COR-L47 (cell line): ENCODE measurements at regions not wholly inside any gene's neighbourhood (a gene's known extent, or its start where the extent isn't known, plus 50 kb on each side); places are given as distances from the start of the nearest gene placed in this dataset.

Experiments
- DNase-seq: peaks from one replicate; lab custom pipeline; 2025; lab: John Stamatoyannopoulos, UW

DNA sequence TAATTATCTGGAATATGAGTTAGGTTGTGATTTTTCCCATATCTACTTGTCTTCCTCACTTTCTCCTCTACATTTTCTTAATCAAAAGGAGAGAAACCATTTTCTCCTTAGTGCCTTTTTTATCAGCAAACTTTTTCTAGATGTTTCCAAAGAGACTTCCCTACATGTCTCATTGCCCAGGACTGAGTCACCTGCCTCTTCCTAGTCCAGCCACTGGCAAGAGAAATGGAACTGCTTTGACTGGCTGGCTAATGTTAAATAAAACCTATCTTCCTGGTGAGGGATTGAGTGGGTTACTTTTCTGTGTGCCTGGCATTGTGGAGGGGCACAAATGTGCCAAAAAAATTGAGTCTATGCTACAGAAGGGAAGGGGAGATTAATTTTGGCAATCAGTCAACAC is 52.1 kb upstream of the CD5L start:
- no peak for DNase-seq

DNA sequence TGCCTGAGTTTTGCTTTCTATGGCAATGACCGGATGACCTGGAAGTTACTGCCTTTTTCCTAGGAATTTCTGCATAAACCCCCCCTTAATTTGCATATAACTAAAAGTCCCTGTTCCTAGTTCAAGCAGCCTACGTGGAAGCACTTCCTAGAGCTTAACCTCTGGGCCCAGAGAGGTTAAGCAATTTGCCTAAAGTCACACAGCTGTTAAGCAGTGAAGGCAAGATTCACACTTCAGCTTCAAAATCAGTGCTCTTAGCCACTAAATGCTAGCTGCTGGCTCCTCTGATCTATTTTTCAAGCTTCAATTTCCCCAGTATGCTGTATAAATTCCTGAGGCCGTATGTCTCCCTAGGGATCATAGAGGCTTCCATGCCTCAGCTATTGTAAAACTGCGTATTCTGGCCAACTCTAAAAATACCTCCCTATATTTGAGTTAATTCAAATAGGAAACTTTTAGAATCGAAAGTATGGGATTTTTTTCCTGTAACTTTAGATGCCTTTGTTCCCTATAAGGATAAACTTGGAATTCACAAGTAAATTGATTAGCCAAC is 53.1 kb upstream of the CD5L start:
- no peak for DNase-seq

DNA sequence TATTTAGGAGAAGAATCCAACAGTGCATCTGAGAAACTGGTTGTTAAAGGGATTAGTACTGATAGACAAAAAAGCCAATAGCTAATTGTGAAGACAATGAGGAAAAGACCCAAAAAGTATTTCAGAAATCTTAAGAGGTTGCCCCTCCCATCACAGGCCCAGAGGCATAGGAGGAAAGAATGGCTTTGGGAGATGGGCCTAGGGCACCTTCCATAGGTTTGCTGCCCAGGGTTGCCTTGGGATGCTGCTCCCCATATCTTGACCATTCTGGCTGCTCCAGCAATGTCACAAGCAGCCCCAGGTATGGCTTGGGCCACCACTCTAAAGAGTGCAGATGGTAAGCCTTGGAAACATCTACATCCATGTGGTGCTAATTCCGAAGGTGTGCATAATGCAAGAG is 68.7 kb upstream of the CD5L start:
- no peak for DNase-seq

DNA sequence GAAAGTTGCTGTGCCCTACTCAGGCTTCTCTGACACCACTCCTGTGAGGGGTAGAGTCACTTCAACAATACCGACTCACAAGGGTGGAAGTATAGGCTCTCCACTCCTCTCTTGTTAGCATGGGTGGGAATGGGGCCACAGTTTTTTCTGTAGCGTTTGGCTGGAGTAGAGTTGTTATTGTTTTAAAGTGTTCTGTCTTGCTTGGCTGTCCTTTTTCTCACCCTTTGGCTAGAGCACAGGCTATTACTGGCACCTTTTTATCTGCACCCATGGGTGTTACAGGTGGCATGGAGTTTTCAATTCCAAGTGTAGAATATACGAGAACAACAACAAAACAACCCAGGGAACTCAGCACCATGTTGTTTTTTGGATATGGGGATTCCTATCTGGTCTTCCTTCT is 74.3 kb upstream of the CD5L start:
- no peak for DNase-seq

DNA sequence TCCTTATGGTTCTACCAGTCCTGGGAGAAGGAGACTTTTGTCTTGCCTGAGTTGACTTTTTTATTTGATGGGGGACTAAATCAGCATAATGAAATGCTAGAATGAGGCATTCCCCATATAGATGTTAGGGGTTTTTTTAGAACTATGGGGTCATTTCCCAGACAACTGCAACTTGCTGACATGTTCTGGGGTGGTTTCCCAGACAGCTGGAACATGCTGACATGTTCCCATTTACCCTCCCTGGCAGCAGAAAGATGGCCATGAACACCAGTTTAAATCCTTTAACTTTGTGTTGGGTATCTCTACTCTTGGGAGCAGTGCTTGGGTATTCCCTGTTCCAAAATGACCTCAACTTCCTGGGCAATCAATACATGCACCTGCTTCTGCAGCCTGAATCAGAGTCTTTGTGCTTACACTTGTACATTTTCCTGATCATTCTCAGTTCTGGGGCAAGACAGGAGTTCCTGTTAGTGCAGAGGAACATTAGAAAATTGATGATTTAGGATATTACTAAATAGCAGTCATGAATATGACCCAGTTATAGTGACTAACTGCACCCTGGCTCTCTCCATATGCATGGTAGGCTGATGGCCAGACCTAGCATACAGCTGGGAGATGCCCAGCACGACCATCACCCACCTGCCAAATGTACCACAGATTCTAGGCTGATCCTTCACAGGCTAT is 75.4 kb upstream of the CD5L start:
- no peak for DNase-seq

DNA sequence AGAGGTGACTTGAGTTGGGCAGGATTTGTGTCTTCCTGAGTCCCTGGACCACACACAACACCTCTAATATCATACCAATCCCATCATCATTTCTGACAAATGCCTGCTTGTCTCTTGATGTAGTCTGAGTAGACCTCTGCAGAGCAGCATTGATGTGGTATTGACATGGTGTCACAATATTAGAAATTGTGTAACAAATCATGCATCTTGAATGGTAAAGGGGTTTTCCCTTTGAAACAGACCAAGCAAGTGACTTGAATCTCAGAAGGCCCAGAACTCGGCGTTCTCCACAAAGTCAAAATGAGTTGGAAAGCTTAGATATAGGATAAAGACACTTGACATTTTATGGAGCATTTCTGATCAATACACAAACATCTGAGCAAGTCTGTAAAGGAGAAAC is 72.7 kb upstream of the KIRREL1 start:
- DNase-seq: no peak

DNA sequence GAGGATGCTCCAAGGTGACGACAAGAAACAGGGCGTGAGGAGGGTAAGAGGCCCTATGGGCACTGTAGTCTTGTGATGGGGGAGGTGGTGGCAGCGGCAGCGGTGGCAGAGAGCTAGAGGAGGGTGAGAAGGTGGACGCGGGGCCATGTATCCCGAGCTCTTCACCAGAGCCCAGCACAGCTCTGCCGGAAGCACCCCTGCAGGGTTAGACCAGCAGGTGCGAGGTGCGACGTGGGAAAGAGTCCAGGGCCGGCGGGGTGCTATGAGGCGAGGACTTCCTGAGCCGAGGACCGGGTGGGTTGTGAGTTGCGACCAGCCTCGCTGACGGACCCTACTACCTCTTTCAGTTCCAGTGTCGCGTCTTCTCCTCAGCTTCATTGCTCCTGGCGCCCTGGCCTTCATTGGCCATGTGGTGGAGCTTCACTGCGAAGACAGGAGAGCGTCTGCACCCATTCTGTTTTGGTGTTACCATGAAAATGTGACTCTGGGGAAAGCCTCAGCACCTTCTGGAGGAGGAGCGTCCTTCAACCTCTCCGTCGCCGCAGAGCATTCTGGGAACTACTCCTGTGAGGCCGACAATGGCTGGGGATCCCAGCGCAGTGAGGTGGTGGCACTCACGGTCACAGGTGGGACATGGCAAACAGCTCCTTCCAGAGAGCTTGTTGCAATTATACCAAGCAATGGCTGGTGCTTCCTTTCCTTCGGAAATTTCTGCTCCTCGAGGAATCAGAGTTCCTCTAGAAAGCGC is 67.9 kb upstream of the KIRREL1 start:
- peak; percentile 7 for DNase-seq

DNA sequence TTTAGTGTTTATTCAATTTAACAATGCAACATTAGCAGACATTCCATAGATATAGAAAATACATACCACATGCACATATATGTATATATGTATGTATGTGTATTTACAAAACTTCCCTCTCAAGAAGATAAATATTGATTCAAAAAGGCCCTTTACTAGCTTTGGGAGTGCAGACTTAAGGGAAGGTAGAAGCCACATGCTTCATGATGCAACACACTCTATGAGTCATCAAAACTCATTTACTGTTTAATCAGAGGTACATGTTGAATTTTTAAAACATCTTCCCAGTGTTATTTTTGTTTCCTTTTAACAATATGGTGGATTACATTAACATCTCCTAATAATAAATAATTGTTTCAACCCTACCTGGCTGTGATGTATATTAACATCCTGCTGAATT is 61.4 kb upstream of the KIRREL1 start:
- no peak for DNase-seq

DNA sequence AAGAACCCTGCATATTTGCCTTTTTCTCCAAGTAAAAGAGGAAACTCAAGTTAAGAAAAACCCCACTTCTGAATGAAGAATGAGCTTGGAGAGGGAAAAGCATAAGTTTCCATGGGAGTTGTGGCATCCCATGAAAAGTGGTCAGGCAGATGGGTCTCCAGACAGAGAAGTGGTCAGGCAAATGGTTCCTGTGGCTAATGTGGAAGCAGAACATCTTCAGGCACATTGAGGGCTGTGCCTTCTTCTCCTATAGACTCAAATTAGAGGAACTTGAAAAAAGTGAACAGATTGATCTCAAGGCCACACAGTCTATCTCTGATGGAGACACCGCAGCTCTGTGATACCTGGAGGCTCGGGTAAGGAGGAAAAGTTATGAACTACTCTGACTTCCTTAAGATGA is 55.7 kb upstream of the KIRREL1 start:
- no peak for DNase-seq

DNA sequence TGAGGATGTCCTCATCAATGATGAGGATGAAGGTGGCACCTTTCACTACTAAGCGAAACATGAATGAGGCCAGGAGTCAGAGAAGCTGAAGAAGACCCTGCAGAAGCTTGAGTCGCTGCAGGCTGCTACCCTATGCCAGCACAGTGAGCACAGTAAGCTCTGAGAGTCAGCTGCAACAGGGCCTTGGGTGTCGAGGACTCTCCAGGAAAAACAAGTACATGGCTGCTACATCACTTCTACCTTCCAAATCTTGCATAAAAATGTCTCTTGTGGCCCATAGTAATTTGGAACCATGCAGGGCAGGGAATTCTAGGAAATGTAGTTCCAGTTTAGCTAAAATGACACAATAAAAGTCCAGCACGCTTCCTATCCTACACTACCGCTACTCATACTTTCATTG is 51.5 kb upstream of the KIRREL1 start:
- no peak for DNase-seq
